GM20000 (cell line): ENCODE measurements at regions not wholly inside any gene's neighbourhood (a gene's known extent, or its start where the extent isn't known, plus 50 kb on each side); places are given as distances from the start of the nearest gene placed in this dataset.
A peak's percentile ranks its signal among the peaks of the same experiment; 100 is the strongest.

Experiments
- DNase-seq: peaks from one replicate; pipeline ENCODE4 v3.0.0; 2012; ENCODE audit warnings: low spot score
- CTCF ChIP-seq: IDR thresholded peaks from 2 replicates; pipeline ENCODE4 v1.5.1; 2012; ENCODE audit warnings: mild to moderate bottlenecking, control low read depth; ENCODE audit errors: extremely low read depth, missing control alignments

DNA sequence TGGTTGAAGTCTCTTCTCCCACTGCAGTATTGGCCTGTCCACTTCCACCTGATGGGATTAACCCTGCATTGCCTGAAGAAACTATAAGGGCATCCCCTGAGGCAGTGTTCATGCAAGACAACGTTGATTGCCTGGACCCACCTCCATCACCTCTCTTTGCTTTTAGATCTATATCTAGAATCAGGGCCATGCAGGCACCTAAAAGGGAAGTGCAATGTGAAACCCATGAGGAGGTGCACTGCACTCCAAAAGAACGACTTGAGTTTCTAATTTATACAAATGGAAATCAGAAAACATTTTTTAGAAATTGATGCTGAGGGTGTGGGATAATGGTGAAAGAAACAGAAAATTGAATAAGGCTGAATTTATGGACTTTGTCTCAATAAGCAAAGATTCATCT, 694.4 kb downstream of the TRAM1L1 start:
- DNase-seq: no peak

GRCh38 chr4:116389139-116389538, 696.2 kb downstream of the TRAM1L1 start:
- TF ChIP-seq CTCF: no peak
- peak; percentile 4 for DNase-seq

More for the DNA sequence above, 694.4 kb downstream of the TRAM1L1 start:
- TF ChIP-seq CTCF: no peak

DNA sequence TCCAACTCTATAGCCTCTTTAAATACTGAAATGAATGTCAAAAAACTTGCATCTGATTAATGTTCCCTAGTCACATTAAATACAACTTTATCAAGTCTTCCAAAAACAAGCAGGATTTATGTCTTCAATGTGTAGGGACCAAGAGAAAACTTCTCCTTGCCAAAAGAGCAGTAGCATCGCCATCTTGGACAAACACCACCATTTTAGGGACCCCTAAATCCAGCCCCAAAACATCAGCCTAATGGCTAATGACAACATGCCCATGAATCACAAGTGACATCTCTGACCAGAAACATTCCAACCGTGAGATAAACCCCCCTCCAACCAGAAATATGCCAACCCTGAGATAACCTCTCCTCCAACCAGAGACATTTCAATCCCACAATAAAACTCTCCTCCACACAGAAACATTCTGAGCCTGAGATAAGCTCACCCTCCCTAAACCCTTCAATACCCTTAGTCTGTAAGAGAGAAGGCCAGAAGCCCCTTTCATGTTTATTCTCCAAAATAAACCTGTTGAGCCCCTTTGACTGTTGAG, 697.4 kb downstream of the TRAM1L1 start:
- no peak for DNase-seq
- no peak for TF ChIP-seq CTCF

DNA sequence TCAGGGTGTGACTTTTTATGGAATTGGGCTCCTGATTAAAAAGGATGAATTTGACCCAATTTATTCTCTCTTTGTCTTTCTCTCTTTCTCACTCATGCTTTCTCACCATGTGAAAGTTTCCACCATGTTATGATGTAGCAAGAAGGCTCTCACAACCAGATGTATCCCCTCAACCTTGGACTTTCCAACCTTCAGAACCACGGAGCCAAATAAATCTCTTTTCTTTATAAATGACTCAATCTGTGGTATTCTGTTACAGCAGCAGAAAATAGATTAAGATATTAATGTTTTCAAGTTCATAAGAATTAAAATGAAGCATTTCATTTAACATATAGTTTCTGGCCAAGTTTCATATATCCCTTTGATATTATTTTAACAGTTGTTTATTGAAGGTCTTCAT, 698.5 kb downstream of the TRAM1L1 start:
- DNase-seq: no peak
- TF ChIP-seq CTCF: no peak

GRCh38 chr4:116385583-116385982, 699.8 kb downstream of the TRAM1L1 start:
- DNase-seq: no peak
- no peak for TF ChIP-seq CTCF

GRCh38 chr4:116374815-116375214, 710.6 kb downstream of the TRAM1L1 start:
- DNase-seq: no peak
- no peak for TF ChIP-seq CTCF

DNA sequence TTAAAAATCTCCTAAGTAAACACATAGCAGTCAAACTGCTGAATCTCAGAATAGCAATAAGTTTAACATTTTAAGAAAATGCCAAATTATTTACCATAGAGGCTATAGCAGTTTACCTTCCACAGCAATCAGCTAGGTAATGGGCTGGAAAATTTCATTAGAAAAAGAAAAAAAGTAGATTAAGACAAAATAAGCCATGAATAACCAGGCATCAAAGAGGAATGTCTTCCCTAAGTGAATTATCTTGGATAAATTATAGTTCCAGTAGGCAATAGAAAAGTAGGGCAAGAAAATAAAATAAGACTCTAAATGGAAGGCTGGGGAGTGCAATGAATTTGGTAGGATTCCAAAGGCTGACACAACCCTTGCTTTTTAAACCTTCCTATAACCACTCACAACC, 722.8 kb downstream of the TRAM1L1 start:
- DNase-seq: no peak
- TF ChIP-seq CTCF: no peak
